Endothelial cell (in vitro differentiated cells): ENCODE measurements at regions not wholly inside any gene's neighbourhood (a gene's known extent, or its start where the extent isn't known, plus 50 kb on each side); places are given as distances from the start of the nearest gene placed in this dataset.

Experiments
- DNase-seq: peaks from one replicate; pipeline ENCODE4 v3.0.0; 2021; ENCODE audit warnings: low spot score
- H3K27ac Mint-ChIP-seq: one replicate; pipeline ENCODE4 v1.8.0; 2021; ENCODE audit warnings: mixed read lengths, inconsistent platforms; ENCODE audit not compliant: unreplicated experiment
- H3K27me3 Mint-ChIP-seq: one replicate; pipeline ENCODE4 v1.8.0; 2021; ENCODE audit warnings: mild to moderate bottlenecking, moderate library complexity, mixed read lengths, inconsistent platforms; ENCODE audit not compliant: unreplicated experiment
- H3K36me3 Mint-ChIP-seq: one replicate; pipeline ENCODE4 v1.8.0; 2021; ENCODE audit warnings: mild to moderate bottlenecking, low read depth, mixed read lengths, inconsistent platforms; ENCODE audit not compliant: unreplicated experiment
- H3K4me1 Mint-ChIP-seq: one replicate; pipeline ENCODE4 v1.8.0; 2021; ENCODE audit warnings: mild to moderate bottlenecking, mixed read lengths, inconsistent platforms; ENCODE audit not compliant: unreplicated experiment
- H3K4me3 Mint-ChIP-seq: one replicate; pipeline ENCODE4 v1.8.0; 2021; ENCODE audit warnings: mild to moderate bottlenecking, mixed read lengths, inconsistent platforms; ENCODE audit not compliant: unreplicated experiment
- H3K9me3 Mint-ChIP-seq: one replicate; pipeline ENCODE4 v1.8.0; 2021; ENCODE audit warnings: mixed read lengths, inconsistent platforms; ENCODE audit not compliant: unreplicated experiment
- CTCF ChIP-seq: fragments of 200-600 bp; sonication (generic); IDR thresholded peaks from one replicate; pipeline ENCODE4 v1.5.0; 2021; ENCODE audit warnings: antibody characterized with exemption; ENCODE audit not compliant: unreplicated experiment

DNA sequence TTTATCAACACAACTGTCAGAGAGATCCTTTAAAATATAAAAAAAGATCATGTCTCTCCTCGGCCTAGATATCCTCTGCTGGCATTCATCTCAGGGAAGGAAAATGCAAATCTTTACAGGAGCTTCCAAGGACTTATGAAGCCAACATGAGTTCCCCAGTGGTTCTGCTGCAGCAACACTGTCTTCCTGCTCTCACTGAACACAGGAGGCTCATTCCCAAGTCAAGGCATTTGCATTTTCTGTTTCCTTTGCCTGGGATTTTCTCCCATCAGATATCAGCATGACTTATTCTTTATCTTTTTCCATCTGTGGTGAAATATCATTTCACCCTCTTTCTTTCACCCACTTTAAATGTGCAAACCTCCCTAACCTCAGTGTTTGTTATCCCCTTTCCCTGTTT, 513.8 kb upstream of the ZP4 start:
- TF ChIP-seq CTCF: no peak
- DNase-seq: no peak

GRCh38 chr1:238401144-238401543, 510.4 kb upstream of the ZP4 start:
- no peak for DNase-seq
- Mint-ChIP-seq H3K27me3 (no peaks in the 10 kb centered on the region), H3K36me3 (no peaks in the 10 kb centered on the region), H3K27ac (no peak overlapping the region), H3K9me3 (no peaks in the 10 kb centered on the region), H3K4me1 (peaks cover 4% of the 10 kb centered on the region), H3K4me3 (no peak overlapping the region)
- TF ChIP-seq CTCF: no peak

More for the DNA sequence above, 513.8 kb upstream of the ZP4 start:
- no peak overlapping the region for H3K27ac Mint-ChIP-seq
- H3K36me3 Mint-ChIP-seq: no peaks in the 10 kb centered on the region
- H3K27me3 Mint-ChIP-seq: no peaks in the 10 kb centered on the region
- no peak overlapping the region for H3K4me3 Mint-ChIP-seq
- no peaks in the 10 kb centered on the region for H3K9me3 Mint-ChIP-seq
- peaks cover 4% of the 10 kb centered on the region for H3K4me1 Mint-ChIP-seq

DNA sequence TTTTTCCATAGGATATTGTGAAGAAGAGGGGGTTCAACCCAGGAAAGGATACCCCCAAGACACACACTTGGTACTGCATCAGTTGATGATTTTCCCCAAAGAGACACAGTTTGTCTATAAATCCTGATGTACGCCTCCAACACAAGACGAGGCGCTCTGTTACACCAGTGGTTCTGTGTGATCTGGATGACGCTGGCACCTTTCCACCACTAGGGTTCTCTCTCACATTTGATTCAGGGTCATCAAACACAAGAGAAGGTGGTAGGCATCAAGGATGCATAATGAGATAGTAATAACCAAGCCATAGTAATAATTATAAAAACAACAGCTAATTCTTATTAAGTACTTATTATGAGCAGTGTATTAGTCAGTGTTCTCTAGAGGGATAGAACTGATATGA, 508.8 kb upstream of the ZP4 start:
- Mint-ChIP-seq H3K36me3 (no peaks in the 10 kb centered on the region), H3K27ac (no peak overlapping the region), H3K9me3 (no peaks in the 10 kb centered on the region), H3K27me3 (no peaks in the 10 kb centered on the region), H3K4me1 (peaks cover under 1% of the 10 kb centered on the region), H3K4me3 (no peak overlapping the region)
- no peak for DNase-seq
- TF ChIP-seq CTCF: peak; percentile 37

- Mint-ChIP-seq H3K9me3 (no peaks in the 10 kb centered on the region), H3K36me3 (no peaks in the 10 kb centered on the region)
- no peak for TF ChIP-seq CTCF
These were observed 505.4 kb upstream of the ZP4 start for GRCh38 chr1:238396140-238396539.

GRCh38 chr1:238384381-238384780, 493.7 kb upstream of the ZP4 start:
- TF ChIP-seq CTCF: no peak
- H3K27me3 Mint-ChIP-seq: no peaks in the 10 kb centered on the region
- no peaks in the 10 kb centered on the region for H3K4me1 Mint-ChIP-seq
- no peak overlapping the region for H3K4me3 Mint-ChIP-seq
- no peak for DNase-seq
- no peaks in the 10 kb centered on the region for H3K36me3 Mint-ChIP-seq
- no peak overlapping the region for H3K27ac Mint-ChIP-seq
- no peaks in the 10 kb centered on the region for H3K9me3 Mint-ChIP-seq

More at GRCh38 chr1:238396140-238396539, 505.4 kb upstream of the ZP4 start:
- H3K27me3 Mint-ChIP-seq: peaks cover 2% of the 10 kb centered on the region
- no peak overlapping the region for H3K4me3 Mint-ChIP-seq
- H3K4me1 Mint-ChIP-seq: no peaks in the 10 kb centered on the region
- H3K27ac Mint-ChIP-seq: no peak overlapping the region
- no peak for DNase-seq
